ENCODE measurements at regions not wholly inside any gene's neighbourhood (a gene's known extent, or its start where the extent isn't known, plus 50 kb on each side); places are given as distances from the start of the nearest gene placed in this dataset.

GRCh38 chr13:97112446-97113152 lies 109.5 kb upstream of the MBNL2 start:
- DNase-seq = no peak

DNA sequence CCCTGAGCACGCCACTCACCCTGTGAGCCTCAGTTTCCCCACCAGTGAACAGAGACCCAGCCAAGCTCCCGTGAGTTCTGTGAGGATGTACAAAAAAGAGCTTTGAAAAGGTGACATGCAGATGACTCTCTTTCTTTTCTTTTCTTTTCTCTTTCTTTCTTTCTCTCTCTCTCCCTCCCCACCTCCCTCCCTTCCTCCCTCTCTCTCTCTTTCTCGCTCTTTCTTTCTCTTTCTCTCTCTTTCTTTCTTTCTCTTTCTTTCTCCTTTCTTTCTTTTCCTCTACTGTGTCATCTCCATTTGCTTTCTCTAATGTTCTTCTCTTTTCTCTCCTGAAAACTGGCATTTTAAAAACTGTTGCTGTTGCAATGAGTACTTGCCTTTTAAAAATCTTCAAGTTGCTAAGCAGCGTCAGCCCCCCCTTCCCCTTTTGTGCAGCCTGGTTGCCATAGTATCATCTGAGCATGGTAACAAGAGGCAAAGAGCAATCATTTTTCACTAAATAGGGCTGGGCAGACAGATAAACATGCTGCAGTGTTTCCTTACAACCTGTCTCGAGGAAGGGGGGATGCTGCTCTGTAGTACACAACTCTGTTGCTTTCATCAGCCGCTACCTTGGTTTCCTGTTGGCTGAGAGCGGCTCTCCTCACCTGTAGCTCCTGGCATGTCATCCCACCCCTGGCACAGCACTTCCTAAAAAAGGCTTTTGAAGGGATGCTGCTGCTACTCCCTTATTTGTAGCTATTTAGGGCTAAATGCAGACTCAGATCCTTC lies 108.7 kb upstream of the MBNL2 start:
- no peak for DNase-seq

- DNase-seq = no peak
Observed at GRCh38 chr13:97114651-97115050, 107.5 kb upstream of the MBNL2 start.

DNA sequence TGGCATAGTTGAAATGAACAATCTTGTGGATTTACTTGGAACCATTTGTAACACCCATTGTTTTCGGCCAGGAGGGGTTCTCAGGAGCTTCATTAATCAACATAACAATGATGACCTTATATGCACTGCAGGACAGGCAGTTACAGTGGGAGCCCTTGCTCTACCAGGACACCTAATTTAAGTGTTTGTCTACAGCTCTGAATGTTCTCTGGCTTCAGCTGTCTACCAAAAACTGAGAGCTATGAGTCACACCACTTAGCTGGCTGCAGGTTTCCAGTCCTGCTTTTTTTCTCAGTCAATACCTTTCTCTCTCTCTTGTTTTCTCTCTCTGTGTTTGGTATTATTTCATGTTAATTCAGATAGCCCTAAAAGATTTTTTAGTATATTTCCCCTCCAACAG lies 105.4 kb upstream of the MBNL2 start:
- DNase-seq = no peak

DNA sequence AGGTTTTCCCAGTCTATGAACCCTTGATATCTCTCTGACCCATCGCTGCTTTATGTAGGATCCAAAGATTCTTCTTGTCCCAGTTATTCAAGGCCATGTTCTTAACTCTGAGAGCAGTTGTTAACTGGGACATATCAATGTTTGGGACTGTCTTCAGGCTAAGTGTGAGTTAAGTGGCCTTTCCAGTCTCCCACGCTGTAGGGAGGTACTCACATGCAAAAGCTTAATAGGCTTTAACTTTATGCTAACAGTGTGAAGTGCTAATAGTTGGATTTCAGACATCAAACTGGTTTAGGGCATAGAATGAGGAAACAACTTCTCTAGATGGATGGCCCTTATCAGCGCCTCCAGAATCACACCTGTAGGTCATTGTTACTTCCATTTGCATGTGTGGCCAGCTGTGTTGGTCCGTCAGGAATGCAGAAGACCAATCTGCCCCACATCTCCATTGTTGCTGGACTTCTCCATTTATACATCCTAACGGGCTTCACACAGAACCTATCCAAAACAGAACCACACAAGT lies 104.7 kb upstream of the MBNL2 start:
- DNase-seq = no peak

DNA sequence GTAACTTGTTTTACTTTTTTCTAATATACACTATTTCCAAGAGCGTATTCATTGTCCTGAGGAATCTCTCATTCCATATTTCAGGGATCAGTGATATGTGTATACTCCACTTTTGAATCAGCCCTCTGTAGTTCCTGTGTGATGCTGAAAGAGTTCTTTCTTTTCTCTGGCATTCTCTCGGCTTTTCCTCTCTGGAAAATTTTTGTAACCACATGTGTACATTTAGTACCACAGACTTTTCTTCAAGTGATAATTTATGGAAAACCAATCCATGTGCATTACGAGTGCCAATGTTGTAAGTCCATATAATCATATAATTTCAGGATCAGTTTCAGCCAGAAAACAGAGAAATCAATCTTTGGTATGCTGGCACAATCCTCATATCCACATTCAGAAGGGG lies 102.2 kb upstream of the MBNL2 start:
- DNase-seq = no peak

DNA sequence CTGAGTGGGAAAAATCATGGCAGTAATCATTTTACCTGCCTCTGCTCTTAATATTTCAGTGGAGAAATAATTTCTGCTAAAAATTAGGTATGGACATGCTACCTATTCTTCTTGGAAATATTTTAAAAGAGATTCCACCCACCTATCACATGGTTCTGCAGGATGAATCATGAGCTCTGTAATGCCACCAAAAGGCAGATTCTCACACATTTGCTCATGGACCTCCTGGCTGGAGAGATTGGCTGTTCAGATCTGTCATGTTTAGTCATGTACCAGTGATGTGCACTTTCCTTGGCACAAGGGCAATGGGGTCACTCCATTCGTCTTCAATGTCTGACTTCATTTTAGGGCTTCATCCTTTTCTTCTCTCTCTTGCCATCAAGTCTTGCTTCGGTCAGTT lies 101.8 kb upstream of the MBNL2 start:
- no peak for DNase-seq

DNA sequence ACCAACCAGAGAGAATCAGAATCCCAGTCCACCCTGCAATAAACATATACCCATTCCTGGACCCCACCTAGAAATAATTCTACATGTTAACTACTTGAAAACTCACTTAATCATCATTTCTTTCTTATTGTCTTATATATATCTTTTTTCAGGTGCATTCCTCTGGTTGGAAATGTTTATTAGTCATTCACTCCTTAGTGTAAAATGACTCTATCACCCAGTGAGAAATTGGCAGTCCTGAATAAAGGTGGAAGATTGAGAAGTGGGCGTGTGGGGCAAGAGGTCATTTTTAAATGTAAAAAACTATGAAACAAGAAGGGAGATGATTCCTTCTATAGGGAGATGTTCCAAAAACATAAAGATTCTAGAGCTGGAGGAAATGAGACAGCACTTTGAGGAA lies 101.2 kb upstream of the MBNL2 start:
- no peak for DNase-seq

DNA sequence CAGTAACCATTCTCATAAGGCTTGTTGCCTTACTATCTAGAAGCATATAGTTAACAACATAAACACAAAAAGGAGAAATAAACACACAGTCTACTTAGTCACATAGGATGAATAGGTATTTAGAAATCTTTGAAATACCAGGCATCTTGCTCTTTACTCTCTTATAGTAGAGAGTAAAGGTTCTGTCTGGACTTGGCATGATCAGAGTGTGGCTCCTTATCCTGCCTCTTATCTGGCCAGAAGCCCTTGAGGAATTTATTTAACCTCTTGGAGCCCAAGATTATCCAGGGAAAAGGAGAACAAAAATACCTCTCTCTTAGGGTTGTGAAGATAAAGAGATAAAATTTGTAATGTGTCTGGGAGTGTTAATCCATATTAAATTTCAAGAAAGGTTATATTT lies 100.2 kb upstream of the MBNL2 start:
- no peak for DNase-seq

GRCh38 chr13:97122381-97122996 lies 99.6 kb upstream of the MBNL2 start:
- no peak for DNase-seq

- DNase-seq = no peak
Observed at GRCh38 chr13:97124206-97124605, 97.9 kb upstream of the MBNL2 start.

DNA sequence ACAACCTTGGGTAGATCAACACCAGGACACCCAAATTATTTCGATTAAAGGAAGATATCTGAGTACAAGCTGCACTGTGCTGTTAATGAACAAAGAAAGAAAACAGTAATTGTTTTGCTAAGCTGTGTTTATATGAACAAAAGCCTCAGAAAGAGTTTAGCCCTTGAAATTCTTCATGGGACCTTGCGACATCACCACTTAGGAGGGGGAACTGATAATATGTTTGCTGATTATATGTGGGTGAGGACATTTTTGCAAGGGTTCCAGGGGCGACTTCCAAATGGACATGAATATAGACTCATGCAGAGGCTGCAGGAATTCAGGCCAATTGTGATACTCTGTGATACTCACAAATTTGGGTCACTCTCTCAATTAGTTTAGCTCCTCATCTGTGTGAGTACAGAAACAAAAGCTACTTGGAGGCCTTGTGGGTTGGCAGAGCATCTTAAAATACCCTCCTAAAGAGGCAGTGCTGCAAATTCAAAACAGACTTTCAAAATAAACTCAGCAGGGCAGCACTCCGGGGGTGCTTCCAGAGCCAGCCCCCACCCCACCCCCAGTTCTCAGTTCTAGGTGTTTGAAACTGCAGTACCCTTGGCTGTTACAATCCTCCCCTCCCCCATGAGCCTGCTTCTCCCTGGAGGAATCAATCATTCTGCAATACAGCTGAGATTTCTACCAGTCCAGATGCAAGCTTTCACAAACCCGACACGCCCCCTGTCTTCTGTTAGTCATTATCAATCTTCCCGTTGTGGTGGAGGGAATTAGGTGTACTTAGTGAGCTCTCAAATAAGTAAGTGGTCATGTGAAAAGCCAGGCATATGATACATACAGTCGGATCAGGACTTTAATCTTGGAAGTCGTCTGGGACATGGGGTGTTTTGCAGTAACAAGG lies 97.0 kb upstream of the MBNL2 start:
- DNase-seq = no peak

- DNase-seq = no peak
Observed at GRCh38 chr13:97125810-97126738, 96.1 kb upstream of the MBNL2 start.

DNA sequence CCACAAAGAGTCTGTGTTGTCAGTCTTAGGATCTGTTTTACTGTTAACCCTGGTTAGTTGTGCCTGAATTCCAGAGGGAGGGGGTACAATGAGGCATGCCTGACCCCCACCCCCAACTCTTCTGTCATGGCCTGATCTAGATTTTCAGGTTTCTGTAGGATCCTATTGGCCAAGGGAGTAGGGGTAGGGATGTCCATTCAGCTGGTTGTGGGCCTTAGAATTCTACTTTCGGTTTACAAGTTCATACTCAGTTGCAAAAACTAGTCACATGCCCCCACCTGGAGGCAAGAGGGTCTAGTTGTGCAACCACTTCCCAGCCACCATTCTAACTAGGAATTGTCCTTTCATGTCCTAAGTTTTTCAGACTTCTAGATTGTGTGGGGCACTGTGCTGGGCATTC lies 94.3 kb upstream of the MBNL2 start:
- no peak for DNase-seq

- no peak for DNase-seq
Observed at GRCh38 chr13:97130190-97130589, 91.9 kb upstream of the MBNL2 start.

GRCh38 chr13:97131447-97131846 lies 90.7 kb upstream of the MBNL2 start:
- no peak for DNase-seq

- no peak for DNase-seq
Observed at GRCh38 chr13:97133554-97133953, 88.6 kb upstream of the MBNL2 start.

DNA sequence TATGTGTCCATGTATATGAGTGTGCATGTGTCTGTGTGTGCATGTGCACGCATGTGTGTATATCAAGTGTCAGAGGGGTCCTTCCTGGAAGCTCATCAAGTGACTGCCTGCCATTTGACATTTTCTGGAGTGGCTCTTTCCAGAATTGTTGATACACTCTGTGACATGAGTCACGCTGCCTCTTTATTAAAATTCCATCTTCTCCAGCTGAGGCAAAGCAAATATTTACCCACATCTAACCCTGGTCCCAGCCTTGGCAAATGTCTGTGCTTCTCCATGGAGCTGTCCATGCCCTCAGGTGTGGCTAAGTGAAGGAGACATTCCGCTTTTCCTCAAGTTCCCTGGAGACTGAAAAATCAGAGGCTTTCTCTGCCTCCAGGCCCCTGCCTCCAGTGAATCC lies 88.2 kb upstream of the MBNL2 start:
- DNase-seq = no peak

DNA sequence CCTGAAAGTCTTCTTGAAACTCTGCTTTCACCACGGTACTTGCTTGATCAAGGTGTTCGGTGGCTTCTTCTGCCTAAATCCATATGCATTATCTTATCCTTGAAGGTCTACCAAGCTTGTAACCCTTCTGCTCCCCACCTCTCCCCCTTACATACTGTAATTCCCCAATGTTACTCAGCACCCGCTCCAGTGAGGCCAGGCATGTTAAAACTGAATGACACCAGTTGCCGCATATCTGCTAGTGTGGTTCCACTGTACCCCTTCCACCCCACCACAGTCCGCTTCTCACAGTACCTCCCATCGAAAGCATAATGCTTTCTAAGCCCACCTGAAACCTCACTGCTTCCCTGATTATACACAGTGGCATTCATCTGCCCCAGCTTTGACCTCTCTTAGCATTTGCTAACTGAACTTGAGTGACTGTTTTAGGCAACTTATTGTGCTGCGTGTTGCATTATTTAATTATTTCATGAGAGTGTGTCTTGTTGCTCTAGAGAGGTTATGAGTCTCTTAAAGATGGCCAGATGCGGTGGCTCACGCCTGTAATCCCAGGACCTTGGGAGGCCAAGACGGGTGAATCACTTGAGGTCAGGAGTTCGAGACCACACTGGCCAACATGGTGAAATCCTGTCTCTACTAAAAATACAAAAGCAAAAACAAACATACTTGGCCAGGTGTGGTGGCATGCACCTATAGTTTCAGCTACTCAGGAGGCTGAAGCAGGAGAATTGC lies 87.6 kb upstream of the MBNL2 start:
- DNase-seq = no peak

DNA sequence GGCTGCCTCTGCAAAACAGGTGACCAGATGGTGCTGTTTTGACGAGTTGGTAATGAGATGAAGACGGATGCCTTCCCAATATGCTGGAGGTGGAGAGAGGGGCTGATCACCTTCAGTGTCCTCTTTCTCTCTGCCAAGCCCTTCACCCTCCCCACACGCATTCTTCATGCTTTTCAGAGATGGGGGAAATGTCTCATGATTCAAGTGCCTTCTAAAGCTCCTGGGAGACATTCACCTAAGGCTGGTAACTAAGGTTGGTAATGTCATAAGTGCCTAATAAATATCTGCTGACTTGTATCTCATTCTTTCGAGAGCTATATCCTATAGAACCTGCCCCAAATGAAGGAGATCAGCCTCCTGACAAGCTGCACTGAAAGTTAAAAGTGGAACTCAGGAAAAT lies 86.2 kb upstream of the MBNL2 start:
- DNase-seq = no peak

DNA sequence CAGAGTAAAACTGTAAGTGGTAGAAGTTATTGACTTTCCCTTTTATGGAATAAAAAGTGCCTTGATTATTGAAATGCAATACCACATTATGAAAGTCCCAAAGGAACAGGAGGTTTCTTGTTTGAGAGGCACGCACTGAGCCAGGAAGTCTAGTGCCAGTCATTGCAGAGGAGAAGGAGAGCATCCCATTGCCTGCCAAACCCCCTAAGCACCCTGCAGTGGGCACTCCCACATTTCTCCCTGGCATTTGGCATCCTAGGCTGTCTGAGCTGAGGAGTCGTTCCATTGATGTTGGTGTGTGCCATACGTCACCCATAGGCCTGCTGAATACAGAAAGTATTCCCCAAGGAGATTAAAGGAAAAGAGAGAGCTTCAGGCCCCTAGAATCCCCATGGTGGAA lies 85.7 kb upstream of the MBNL2 start:
- no peak for DNase-seq

Data from activated effector memory CD4-positive, alpha-beta T cell treated with Interleukin-2 at 50 U/mL for 16 hours (primary cell).